Hindlimb muscle (tissue), 1 donor: ENCODE measurements at regions not wholly inside any gene's neighbourhood (a gene's known extent, or its start where the extent isn't known, plus 50 kb on each side); places are given as distances from the start of the nearest gene placed in this dataset.
"Not testable (repeated sequence)": the region's sequence is repeated elsewhere in the genome, so short reads cannot be mapped to it uniquely, and the experiment has no call there.

Experiments used
- DNase-seq: peaks from one replicate; pipeline ENCODE4 v3.0.0-alpha.2; 2013

GRCh38 chr1:95790136-95790535, 556.1 kb downstream of the RWDD3 start:
- no peak for DNase-seq

GRCh38 chr1:95793893-95794292, 559.9 kb downstream of the RWDD3 start:
- DNase-seq: no peak

DNA sequence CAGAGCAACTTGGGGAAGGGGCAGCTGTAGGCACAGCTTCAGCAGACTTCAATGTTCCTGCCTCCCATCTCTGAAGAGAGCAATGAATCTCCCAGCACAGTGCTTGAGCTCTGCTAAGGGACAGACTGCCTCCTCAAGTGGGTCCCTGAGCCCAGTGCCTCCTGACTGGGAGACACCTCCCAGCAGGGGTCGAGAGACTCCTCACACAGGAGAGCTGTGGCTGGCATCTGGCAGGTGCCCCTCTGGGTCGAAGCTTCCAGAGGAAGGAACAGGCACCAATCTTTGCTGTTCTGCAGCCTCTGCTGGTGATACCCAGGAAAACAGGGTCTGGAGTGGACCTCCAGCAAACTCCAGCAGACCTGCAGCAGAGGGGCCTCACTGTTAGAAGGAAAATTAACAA, 563.8 kb downstream of the RWDD3 start:
- not testable (repeated sequence) for DNase-seq

DNA sequence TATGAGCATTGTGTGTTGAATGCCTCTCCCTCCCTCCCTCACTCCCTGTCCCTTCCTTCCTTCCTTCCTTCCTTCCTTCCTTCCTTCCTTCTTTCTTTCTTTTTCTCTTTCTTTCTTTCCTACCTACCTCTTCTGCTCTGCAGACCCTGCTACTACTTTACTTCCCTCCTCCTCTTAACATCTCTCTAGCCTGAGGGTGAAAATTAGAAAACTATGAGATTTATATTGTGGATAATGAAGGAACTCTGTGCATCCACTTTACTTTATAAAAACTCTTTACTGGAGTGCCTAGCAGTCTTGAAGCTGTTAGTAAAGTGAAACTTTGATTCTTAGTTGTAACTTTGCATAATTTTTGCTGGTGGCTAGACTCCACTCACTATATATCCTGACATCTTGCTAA, 572.2 kb downstream of the RWDD3 start:
- no peak for DNase-seq

DNA sequence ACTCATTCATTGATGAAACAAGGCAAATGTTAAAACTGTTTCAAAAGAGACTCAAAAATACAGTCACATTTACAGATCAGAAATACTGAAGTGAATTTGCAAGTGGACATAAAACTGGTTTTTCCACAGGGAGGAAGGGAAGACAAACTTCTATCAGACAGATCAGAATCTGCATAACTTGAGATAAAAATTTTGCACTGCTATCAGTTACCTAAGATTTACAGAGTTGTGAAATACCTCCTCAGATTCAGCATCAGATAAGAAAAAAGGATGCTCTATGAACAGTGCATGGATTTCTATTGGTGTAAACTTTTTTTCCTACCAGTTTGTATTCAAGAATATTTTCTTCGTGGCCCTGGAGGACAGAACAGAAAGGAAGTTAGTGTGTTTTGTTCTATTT, 575.4 kb downstream of the RWDD3 start:
- no peak for DNase-seq

DNA sequence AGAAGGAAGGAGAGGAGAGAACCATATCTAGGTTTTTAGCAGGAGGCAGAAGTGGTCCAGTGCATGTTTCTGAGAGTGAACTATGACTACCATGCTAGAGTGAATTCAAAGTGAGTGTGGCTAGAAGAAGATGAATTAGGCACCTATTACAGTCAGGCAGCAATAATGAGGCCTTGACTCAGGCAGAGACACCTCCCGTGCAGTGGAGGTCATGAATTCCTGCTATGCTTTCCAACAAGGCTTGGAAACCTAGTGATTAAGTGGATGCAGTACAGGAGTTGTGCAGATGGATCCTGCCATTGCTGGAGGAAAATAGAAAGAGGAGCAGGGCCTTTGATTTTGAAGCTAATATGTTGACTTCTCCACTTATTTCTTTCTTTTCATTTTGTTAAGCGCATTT, 581.5 kb downstream of the RWDD3 start:
- no peak for DNase-seq

GRCh38 chr1:95829556-95829955, 595.5 kb downstream of the RWDD3 start:
- DNase-seq: no peak

- no peak for DNase-seq
These were observed 598.4 kb downstream of the RWDD3 start for GRCh38 chr1:95832370-95832769.

- DNase-seq: no peak
These were observed 615.4 kb downstream of the RWDD3 start for GRCh38 chr1:95849439-95849838.

DNA sequence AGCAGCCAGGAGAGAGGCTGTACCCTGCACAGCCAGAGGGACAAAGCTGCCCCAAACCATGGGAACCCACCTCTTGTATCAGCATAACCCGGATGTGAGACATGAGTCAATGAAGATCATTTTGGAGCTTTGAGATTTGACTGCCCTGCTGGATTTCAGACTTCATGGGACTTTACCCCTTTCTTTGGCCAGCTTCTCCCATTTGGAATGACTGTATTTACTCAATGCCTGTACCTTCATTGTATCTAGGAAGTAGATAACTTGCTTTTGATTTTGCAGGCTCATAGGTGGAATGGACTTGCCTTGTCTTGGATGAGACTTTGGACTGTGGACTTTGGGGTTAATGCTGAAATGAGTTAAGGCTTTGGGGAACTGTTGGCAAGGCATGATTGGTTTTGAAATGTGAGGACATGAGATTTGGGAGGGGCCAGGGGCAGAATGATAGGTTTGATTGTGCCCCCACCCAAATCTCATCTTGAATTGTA, 616.2 kb downstream of the RWDD3 start:
- no peak for DNase-seq

DNA sequence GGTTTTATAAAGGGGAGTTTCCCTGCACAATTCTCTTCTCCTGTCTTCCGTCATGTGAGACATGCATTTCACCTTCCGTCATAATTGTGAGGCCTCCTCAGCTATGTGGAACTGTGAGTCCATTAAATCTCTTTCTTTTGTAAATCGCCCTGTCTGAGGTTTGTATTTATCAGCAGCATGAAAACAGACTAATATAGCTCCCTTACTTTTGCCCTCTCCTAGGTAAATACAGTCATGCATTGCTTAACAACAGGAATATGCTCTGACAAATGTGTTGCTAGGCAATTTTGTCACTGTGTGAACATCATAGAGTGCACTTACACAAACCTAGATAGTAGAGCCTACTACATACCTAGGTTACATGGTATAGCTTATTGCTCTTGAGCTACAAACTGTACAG, 616.8 kb downstream of the RWDD3 start:
- no peak for DNase-seq

DNA sequence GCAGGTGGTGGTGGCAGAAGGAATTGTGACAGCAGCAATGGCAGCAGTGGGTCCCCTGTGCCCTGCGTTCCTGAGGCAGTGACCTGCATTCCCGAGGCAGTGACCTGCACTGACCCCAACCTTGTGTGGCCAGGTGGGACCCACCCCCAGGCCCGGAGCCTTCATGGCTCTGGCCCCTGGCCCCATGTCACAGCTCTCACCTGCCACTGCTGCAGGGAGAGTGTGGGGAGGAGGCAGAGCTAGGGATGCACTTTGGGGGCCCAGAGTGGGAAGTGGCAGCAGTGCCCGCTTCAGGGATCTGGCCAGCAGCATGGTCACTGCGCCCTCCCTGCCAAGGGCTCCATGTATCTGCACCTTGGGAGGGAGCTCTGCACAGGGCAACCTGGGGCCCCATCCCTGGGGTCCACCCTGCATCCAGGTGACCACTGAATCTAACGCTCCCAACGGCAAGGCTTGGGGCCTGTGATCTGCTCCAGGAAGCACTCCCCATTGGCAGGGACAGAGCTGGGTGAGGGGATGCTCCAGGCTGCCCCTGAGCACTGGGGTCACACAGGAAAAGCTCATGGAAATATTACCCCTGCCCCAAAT, 618.6 kb downstream of the RWDD3 start:
- no peak for DNase-seq

DNA sequence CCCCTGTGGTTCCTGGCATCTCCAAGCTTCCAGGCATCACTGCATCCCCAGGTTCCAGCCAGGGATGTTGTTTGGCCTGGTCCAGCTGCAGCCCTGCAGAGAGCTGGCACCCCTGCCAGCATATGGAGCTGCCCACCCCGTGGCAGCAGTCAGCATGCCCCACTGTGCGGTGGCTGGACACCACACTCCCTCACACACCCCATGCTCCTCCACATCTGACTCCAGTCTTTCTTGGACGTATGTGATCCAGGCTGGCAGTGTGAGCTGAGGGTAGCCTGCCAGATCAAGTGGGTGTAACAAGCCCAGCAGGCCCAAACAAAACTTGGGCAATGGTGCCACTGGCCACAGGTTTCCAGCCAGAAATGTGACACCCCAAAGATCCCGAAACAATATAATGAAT, 620.4 kb downstream of the RWDD3 start:
- DNase-seq: no peak

DNA sequence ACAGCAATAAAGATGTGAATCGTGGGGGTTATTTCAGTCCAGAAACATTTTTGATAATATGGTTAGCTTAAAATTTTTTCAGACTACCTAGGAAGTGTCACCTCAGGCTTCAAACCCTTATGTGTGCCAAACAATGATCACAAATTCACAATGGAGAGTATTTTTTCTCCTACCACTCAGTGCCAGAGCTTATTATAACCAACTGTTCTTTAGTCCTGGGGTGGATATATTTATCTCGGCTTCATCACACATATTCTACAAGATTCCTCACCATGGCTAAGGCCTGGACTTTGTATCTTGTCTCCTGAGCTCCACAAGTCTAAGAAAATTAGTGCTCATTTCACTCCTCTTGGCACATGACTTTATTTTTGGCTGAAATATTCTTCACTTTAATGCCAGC, 629.1 kb downstream of the RWDD3 start:
- no peak for DNase-seq

DNA sequence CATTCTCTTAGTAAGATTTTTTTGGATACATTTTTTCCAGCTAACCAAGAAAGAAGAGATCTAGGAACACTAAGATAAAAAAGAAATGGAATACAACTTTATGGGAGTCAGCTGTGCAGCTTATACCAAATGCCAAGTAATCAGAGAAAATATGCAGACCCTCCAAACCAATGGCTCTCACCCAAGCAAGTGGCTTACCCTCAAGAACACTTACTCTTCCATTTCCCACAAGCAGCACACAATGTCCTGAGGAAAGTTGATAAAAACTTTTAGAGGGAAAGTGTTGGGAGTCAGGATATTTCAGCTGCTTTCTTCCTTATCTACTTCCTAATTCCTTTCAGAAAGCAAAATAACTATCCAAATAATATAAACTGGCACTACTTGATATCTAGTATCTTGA, 631.8 kb downstream of the RWDD3 start:
- DNase-seq: no peak

DNA sequence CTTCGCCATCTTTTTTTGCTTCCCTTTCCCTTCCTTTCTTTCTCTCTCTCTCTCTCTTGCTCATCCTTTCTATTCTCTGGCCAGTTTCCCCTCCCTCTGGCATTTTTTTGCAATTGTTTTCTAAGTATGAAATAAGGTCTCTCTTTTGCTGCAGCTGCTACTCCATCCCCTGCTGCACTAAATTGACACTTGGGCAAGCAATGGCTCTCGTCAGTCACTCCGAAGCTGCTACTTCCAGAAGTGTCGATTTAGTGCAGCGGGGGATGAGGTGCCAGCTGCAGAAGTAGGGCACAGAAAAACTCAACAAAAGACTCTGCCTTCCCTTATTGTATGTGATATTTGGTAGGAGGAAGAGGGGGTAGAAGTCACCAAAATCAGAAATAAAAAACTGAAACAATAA, 642.3 kb downstream of the RWDD3 start:
- DNase-seq: no peak

GRCh38 chr1:95879498-95880050, 645.6 kb downstream of the RWDD3 start:
- no peak for DNase-seq

DNA sequence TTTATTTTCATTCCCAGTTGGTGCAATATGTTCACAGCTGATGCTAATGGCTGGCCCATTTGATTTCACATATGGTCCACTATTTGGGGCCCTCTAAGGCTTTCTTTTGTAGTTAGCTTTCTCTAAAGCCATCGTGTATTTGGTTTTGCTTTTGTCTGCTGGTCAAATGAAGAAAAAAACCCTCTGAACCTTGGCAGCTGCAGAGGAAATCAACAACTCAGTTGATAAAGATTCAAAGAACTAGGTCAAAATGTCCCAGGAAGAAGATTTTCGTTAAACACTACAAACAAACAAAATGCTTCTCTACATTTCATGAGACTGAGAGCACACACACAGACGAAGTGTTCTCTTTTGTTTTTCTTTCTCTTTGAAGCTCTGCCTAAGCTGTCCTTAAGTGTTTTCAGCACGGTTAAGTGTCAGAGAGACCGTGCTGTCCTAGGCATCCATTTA, 655.0 kb downstream of the RWDD3 start:
- DNase-seq: no peak

- DNase-seq: no peak
These were observed 655.4 kb downstream of the RWDD3 start for GRCh38 chr1:95889400-95889799.

DNA sequence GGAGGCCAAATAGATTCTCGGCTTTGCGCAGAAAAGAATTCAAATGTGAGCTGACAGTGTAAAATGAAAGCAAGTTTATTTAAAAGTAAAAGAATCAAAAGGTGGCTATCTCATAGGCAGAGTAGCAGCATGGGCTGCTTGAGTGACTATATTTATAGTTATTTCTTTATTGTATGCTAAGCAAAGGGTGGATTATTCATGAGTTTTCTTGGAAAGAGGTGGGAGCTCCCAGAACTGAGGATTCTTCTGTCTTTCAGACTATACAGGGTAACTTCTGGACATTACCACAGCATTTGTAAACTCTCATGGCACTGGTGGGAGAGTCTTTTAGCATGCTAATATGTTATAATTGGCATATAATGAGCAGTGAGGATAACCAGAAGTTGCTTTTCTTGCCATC, 659.9 kb downstream of the RWDD3 start:
- DNase-seq: no peak

DNA sequence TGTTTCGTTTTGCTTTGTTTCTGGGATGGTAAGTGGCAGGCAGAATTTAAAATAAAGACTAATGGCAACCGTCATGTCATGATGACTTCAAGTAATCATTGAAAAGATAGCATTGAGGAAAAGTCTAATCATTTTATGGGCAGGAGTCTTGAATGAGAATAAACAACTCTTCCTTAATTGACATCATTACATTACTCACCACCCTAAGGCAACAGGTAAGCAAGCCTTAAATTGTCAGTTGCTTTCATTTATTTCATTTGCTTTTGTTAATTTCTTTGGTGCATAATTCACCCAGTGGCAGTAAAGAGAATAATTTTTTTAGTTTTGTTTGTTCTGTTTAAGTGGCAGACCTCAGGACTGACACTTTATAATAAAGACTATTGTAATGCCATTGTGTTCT, 669.0 kb downstream of the RWDD3 start:
- DNase-seq: no peak

- no peak for DNase-seq
These were observed 671.9 kb downstream of the RWDD3 start for GRCh38 chr1:95905818-95906395.

GRCh38 chr1:95911739-95912138, 677.7 kb downstream of the RWDD3 start:
- DNase-seq: not testable (repeated sequence)

- DNase-seq: no peak
These were observed 682.6 kb downstream of the RWDD3 start for GRCh38 chr1:95916616-95917015.

GRCh38 chr1:95924684-95925083, 690.7 kb downstream of the RWDD3 start:
- DNase-seq: no peak
